ENCODE measurements at regions not wholly inside any gene's neighbourhood (a gene's known extent, or its start where the extent isn't known, plus 50 kb on each side); places are given as distances from the start of the nearest gene placed in this dataset.

- DNase-seq (peak in 3 of 4 donors; percentile 19 to 39 (median 35)), ATAC-seq (peak; percentile 42)
- intact Hi-C loops (cut with DNase I): loop anchor here (10.0 kb wide), 1 partner anchor 361 kb away; no protein-coding TSS in a partner anchor
- H3K27ac ChIP-seq: no peak overlapping the region
- no peak overlapping the region for H3K4me3 ChIP-seq
- H3K4me1 ChIP-seq: no peaks in the 10 kb centered on the region
- H3K9me3 ChIP-seq: peaks cover 0 to 6% (median 0%) of the 10 kb centered on the region in 3 donors
- H3K27me3 ChIP-seq: no peaks in the 10 kb centered on the region
- 20 to 26% methylated on average over 3 of the region's 3 CpGs for WGBS, 2 donors
- no peak for TF ChIP-seq POLR2A (IDR thresholded peaks at IDR 0.05)
- peak in 4 of 7 experiments; percentile 34 to 65 (median 46) for TF ChIP-seq CTCF (IDR thresholded peaks at IDR 0.05)
- no peaks in the 10 kb centered on the region for H3K36me3 ChIP-seq (replicated peaks in 1 of 2; ENCODE audit: insufficient read depth in 1 of 2, low read depth in 2 of 2)
Measured at GRCh38 chr9:25964239-25964638, 286.0 kb upstream of the TUSC1 start.

GRCh38 chr9:25960178-25960577 lies 281.9 kb upstream of the TUSC1 start:
- no peak overlapping the region for H3K4me3 ChIP-seq
- peaks cover 0 to 6% (median 0%) of the 10 kb centered on the region in 3 donors for H3K9me3 ChIP-seq
- intact Hi-C loops (cut with DNase I): loop anchor here (10.0 kb wide), 1 partner anchor 365 kb away; no protein-coding TSS in a partner anchor
- 38 to 48% methylated on average over 3 of the region's 3 CpGs for WGBS, 2 donors
- no peaks in the 10 kb centered on the region for H3K36me3 ChIP-seq (replicated peaks in 1 of 2; ENCODE audit: insufficient read depth in 1 of 2, low read depth in 2 of 2)
- no peak for ATAC-seq
- TF ChIP-seq CTCF (IDR thresholded peaks at IDR 0.05) (no peak), POLR2A (IDR thresholded peaks at IDR 0.05) (no peak)
- H3K27me3 ChIP-seq: no peaks in the 10 kb centered on the region
- H3K4me1 ChIP-seq: no peaks in the 10 kb centered on the region
- DNase-seq: no peak
- H3K27ac ChIP-seq: no peak overlapping the region

DNA sequence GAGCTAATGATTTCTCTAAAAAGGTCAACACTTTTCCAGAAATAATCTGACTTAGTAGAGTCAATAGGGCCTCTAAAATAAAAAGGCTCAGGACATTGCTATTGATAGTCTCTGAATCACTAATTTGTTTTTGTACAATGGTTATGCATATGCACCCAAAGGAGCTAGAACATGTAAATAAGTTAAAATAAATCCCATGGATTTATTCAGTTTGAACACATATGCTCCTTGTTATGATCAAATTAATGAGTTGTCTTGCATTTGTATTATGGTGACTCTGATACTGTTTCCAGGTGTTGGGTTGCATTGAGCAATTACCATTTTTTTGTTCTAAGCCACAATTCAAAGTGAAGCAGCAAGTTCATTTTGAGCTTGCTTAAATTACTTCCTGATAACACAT lies 276.0 kb upstream of the TUSC1 start:
- DNase-seq (no peak), ATAC-seq (no peak)
- Histone ChIP-seq H3K36me3 (replicated peaks in 1 of 2; ENCODE audit: insufficient read depth in 1 of 2, low read depth in 2 of 2) (no peaks in the 10 kb centered on the region), H3K27ac (no peak overlapping the region), H3K27me3 (no peaks in the 10 kb centered on the region), H3K9me3 (no peaks in the 10 kb centered on the region), H3K4me1 (no peaks in the 10 kb centered on the region), H3K4me3 (no peak overlapping the region)
- intact Hi-C loops (cut with DNase I): no loop called here
- TF ChIP-seq CTCF (IDR thresholded peaks at IDR 0.05): no peak
- TF ChIP-seq POLR2A (IDR thresholded peaks at IDR 0.05): no peak

GRCh38 chr9:25948182-25948581 lies 269.9 kb upstream of the TUSC1 start:
- Histone ChIP-seq H3K9me3 (no peaks in the 10 kb centered on the region), H3K36me3 (replicated peaks in 1 of 2; ENCODE audit: insufficient read depth in 1 of 2, low read depth in 2 of 2) (no peaks in the 10 kb centered on the region), H3K4me1 (no peaks in the 10 kb centered on the region), H3K27ac (no peak overlapping the region), H3K4me3 (peak overlapping the region in 1 of 2 donors; percentile 5), H3K27me3 (no peaks in the 10 kb centered on the region)
- intact Hi-C loops (cut with DNase I): no loop called here
- no peak for DNase-seq
- TF ChIP-seq CTCF (IDR thresholded peaks at IDR 0.05) (no peak), POLR2A (IDR thresholded peaks at IDR 0.05) (no peak)
- no peak for ATAC-seq

DNA sequence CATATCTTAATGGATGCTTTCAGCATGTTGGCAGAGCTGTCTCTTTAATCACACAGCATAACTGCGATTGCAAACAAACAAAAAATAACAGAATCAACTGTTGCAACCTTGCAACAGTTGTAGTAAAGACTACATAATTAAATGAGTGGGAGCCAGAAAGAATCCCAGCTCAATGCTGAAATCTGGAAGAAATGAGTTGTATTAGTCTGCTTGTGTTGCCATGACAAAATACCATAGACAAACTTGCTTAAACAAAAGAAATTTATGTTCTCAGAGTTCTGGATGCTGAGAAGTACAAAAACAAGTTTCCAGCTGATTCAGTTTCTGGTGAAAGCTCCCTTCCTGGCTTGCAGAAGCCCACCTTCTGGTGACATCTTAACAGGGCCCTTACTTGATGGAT lies 260.9 kb upstream of the TUSC1 start:
- TF ChIP-seq POLR2A (IDR thresholded peaks at IDR 0.05): no peak
- TF ChIP-seq CTCF (IDR thresholded peaks at IDR 0.05): no peak
- no peaks in the 10 kb centered on the region for H3K27me3 ChIP-seq
- no peak for DNase-seq
- no peak overlapping the region for H3K27ac ChIP-seq
- H3K9me3 ChIP-seq: no peaks in the 10 kb centered on the region
- intact Hi-C loops (cut with DNase I): no loop called here
- no peaks in the 10 kb centered on the region for H3K4me1 ChIP-seq
- H3K4me3 ChIP-seq: no peak overlapping the region
- WGBS, 2 donors: 41 to 52% methylated on average over 1 of the region's 1 CpG
- no peak for ATAC-seq
- no peaks in the 10 kb centered on the region for H3K36me3 ChIP-seq (replicated peaks in 1 of 2; ENCODE audit: insufficient read depth in 1 of 2, low read depth in 2 of 2)

Data from body of pancreas (tissue), 4 donors.